T-cell (primary cell): ENCODE measurements at regions not wholly inside any gene's neighbourhood (a gene's known extent, or its start where the extent isn't known, plus 50 kb on each side); places are given as distances from the start of the nearest gene placed in this dataset.
A peak's percentile ranks its signal among the peaks of the same experiment; 100 is the strongest.
"Not testable (repeated sequence)": the region's sequence is repeated elsewhere in the genome, so short reads cannot be mapped to it uniquely, and the experiment has no call there.

Experiments used
- ATAC-seq, 4 experiments: fragments of 200-7000 bp in 3 of 4; fragments of 150-1000 bp in 1 of 4; cut with Tn5 transposase; replicated peaks in 1 of 4; 1 replicate in 3 of 4; 2 replicates in 1 of 4; pipeline ENCODE4 v1.10.0; 2021; ENCODE audit warnings: moderate library complexity in 3 of 4, mild to moderate bottlenecking in 2 of 4, moderate number of reproducible peaks in 1 of 4
- CTCF ChIA-PET, 2 donors: fragments of 300-600 bp; sonication (Branson Sonifier 250); formaldehyde crosslinking; loops; one replicate each; lab custom pipeline; 2022; ENCODE audit warnings: antibody characterized with exemption in 2 of 2; lab: Charles Lee
- POLR2A ChIA-PET, 2 donors: fragments of 300-600 bp; sonication (Branson Sonifier 250); formaldehyde crosslinking; loops; one replicate each; lab custom pipeline; 2022; ENCODE audit warnings: antibody characterized with exemption in 2 of 2; lab: Charles Lee
- DNase-seq, 35 experiments: peaks; one replicate each; pipeline versions ENCODE4 v3.0.0 to v3.0.0-alpha.2; 2013 to 2023
- H3K27ac ChIP-seq: one replicate; pipeline ENCODE4 v1.5.1; 2013; ENCODE audit warnings: low read length
- H3K27me3 ChIP-seq, 2 experiments: replicated peaks in 1 of 2; 1 replicate in 1 of 2; 2 replicates in 1 of 2; pipeline versions ENCODE4 v1.6.1 to v1.7.0; 2013; ENCODE audit warnings: low read length in 1 of 2, mixed read lengths in 1 of 2; ENCODE audit not compliant: control insufficient read depth in 2 of 2, insufficient read depth in 2 of 2; ENCODE audit errors: extremely low read depth in 1 of 2
- H3K36me3 ChIP-seq, 2 donors: 1 replicate in 1 of 2; 2 replicates in 1 of 2; pipeline versions ENCODE4 v1.6.1 to v1.7.0; 2013; ENCODE audit warnings: low read length in 1 of 2; ENCODE audit not compliant: control insufficient read depth in 2 of 2, insufficient read depth in 1 of 2; ENCODE audit errors: extremely low read depth in 1 of 2
- H3K4me1 ChIP-seq, 2 experiments: 1 replicate in 1 of 2; 2 replicates in 1 of 2; pipeline versions ENCODE4 v1.6.1 to v1.7.0; 2013; ENCODE audit warnings: low read length in 2 of 2, mixed read lengths in 1 of 2; ENCODE audit not compliant: insufficient read depth in 2 of 2, control insufficient read depth in 1 of 2; ENCODE audit errors: extremely low read depth in 1 of 2
- H3K4me3 ChIP-seq, 2 donors: 1 replicate in 1 of 2; 2 replicates in 1 of 2; pipeline versions ENCODE4 v1.5.1 to v1.7.0; 2013; ENCODE audit warnings: mild to moderate bottlenecking in 2 of 2, low read length in 1 of 2, moderate library complexity in 1 of 2; ENCODE audit not compliant: control insufficient read depth in 1 of 2; ENCODE audit errors: extremely low read depth in 1 of 2
- H3K9me3 ChIP-seq: 2 replicates; pipeline ENCODE4 v1.7.0; 2013
- H3K27ac Mint-ChIP-seq, 2 donors: one replicate each; pipeline ENCODE4 v1.8.0; 2020 to 2021; ENCODE audit warnings: mild to moderate bottlenecking in 2 of 2, mixed read lengths in 2 of 2
- H3K27me3 Mint-ChIP-seq, 2 donors: one replicate each; pipeline ENCODE4 v1.8.0; 2021 to 2022; ENCODE audit warnings: mixed read lengths in 2 of 2
- H3K36me3 Mint-ChIP-seq: one replicate; pipeline ENCODE4 v1.8.0; 2021; ENCODE audit warnings: mixed read lengths
- H3K4me1 Mint-ChIP-seq, 3 donors: one replicate each; pipeline ENCODE4 v1.8.0; 2020 to 2022; ENCODE audit warnings: mixed read lengths in 3 of 3, mild to moderate bottlenecking in 1 of 3
- H3K4me3 Mint-ChIP-seq, 3 donors: one replicate each; pipeline ENCODE4 v1.8.0; 2020 to 2022; ENCODE audit warnings: mild to moderate bottlenecking in 3 of 3, mixed read lengths in 3 of 3, moderate library complexity in 3 of 3
- H3K9me3 Mint-ChIP-seq, 3 donors: one replicate each; pipeline ENCODE4 v1.8.0; 2020 to 2022; ENCODE audit warnings: mixed read lengths in 3 of 3
- WGBS: methylation state at CpG from one replicate; pipeline ENCODE4 v1.1.5; 2013; ENCODE audit warnings: missing lambda C conversion rate; ENCODE audit not compliant: insufficient coverage; 5-methylcytosine and 5-hydroxymethylcytosine counted together

- Mint-ChIP-seq H3K36me3 (no peaks in the 10 kb centered on the region), H3K9me3 (no peaks in the 10 kb centered on the region), H3K27me3 (peaks cover 0 to 2% of the 10 kb centered on the region in 2 donors), H3K4me3 (no peak overlapping the region), H3K4me1 (peaks cover 25 to 33% (median 32%) of the 10 kb centered on the region in 3 donors), H3K27ac (no peak overlapping the region)
- Histone ChIP-seq H3K4me3 (no peak overlapping the region), H3K9me3 (no peaks in the 10 kb centered on the region), H3K27ac (no peak overlapping the region), H3K36me3 (no peaks in the 10 kb centered on the region), H3K4me1 (peaks cover 9 to 18% of the 10 kb centered on the region in 2 experiments), H3K27me3 (peaks cover 0 to 3% of the 10 kb centered on the region in 2 experiments)
- ChIA-PET CTCF (no interaction called here), POLR2A (no interaction called here)
- ATAC-seq: no peak
- WGBS: 80% methylated on average over 2 of the region's 6 CpGs
- no peak for DNase-seq
Measured at GRCh38 chr4:38532908-38533499, 131.0 kb upstream of the KLF3 start.

- Mint-ChIP-seq H3K4me3 (no peak overlapping the region), H3K36me3 (no peaks in the 10 kb centered on the region), H3K27ac (no peak overlapping the region), H3K4me1 (peaks cover 18 to 22% (median 21%) of the 10 kb centered on the region in 3 donors), H3K27me3 (peaks cover 0 to 2% of the 10 kb centered on the region in 2 donors), H3K9me3 (no peaks in the 10 kb centered on the region)
- DNase-seq: no peak
- H3K27me3 ChIP-seq: peaks cover 0 to 3% of the 10 kb centered on the region in 2 experiments
- no peaks in the 10 kb centered on the region for H3K9me3 ChIP-seq
- ChIA-PET CTCF (interaction anchor here in 1 of 2 donors (1.6 kb wide), 1 partner anchor 141 kb away, joined by 5 read pairs; no protein-coding TSS in a partner anchor), POLR2A (no interaction called here)
- WGBS: 67% methylated on average over 2 of the region's 3 CpGs
- no peak overlapping the region for H3K27ac ChIP-seq
- ATAC-seq: no peak
- H3K4me1 ChIP-seq: peaks cover 5 to 8% of the 10 kb centered on the region in 2 experiments
- no peak overlapping the region for H3K4me3 ChIP-seq
- H3K36me3 ChIP-seq: no peaks in the 10 kb centered on the region
Measured at GRCh38 chr4:38534344-38535045, 129.5 kb upstream of the KLF3 start.

- not testable (repeated sequence) for H3K4me1 ChIP-seq, H3K9me3 ChIP-seq, H3K27ac Mint-ChIP-seq, H3K27me3 Mint-ChIP-seq, H3K36me3 ChIP-seq, H3K4me3 Mint-ChIP-seq, H3K4me3 ChIP-seq, H3K9me3 Mint-ChIP-seq, DNase-seq, H3K27ac ChIP-seq, H3K36me3 Mint-ChIP-seq, ATAC-seq, H3K27me3 ChIP-seq
- CTCF ChIA-PET: interaction anchor here (0.7 to 1.6 kb wide), 2 partner anchors 140 to 247 kb away, joined by 3 to 5 read pairs; no protein-coding TSS in a partner anchor
- no CpG with 5 or more reads among the region's 1 CpG for WGBS
- POLR2A ChIA-PET: interaction anchor here in 1 of 2 donors (0.5 kb wide), 1 partner anchor 119 kb away, joined by 3 read pairs; no protein-coding TSS in a partner anchor
- peaks cover 12 to 18% (median 15%) of the 10 kb centered on the region in 3 donors for H3K4me1 Mint-ChIP-seq
Measured at GRCh38 chr4:38535071-38535470, 128.9 kb upstream of the KLF3 start.

GRCh38 chr4:38535717-38536116, 128.3 kb upstream of the KLF3 start:
- ChIA-PET POLR2A (interaction anchor here in 1 of 2 donors (0.5 to 0.6 kb wide), 3 partner anchors 11 to 206 kb away, joined by 3 read pairs; no protein-coding TSS in a partner anchor), CTCF (interaction anchor here (0.7 to 1.6 kb wide), 2 partner anchors 140 to 246 kb away, joined by 3 to 5 read pairs; no protein-coding TSS in a partner anchor)
- Histone ChIP-seq H3K9me3 (no peaks in the 10 kb centered on the region), H3K4me3 (no peak overlapping the region), H3K27me3 (peaks cover 0 to 3% of the 10 kb centered on the region in 2 experiments), H3K4me1 (peaks cover 0 to 3% of the 10 kb centered on the region in 2 experiments), H3K36me3 (no peaks in the 10 kb centered on the region), H3K27ac (no peak overlapping the region)
- H3K4me3 Mint-ChIP-seq: no peak overlapping the region
- peaks cover 9 to 15% (median 14%) of the 10 kb centered on the region in 3 donors for H3K4me1 Mint-ChIP-seq
- H3K27me3 Mint-ChIP-seq: peaks cover 0 to 2% of the 10 kb centered on the region in 2 donors
- WGBS: 100% methylated on average over 3 of the region's 5 CpGs
- DNase-seq (no peak), ATAC-seq (no peak)
- H3K27ac Mint-ChIP-seq: peak overlapping the region in 1 of 2 donors; percentile 11
- H3K9me3 Mint-ChIP-seq: no peaks in the 10 kb centered on the region
- no peaks in the 10 kb centered on the region for H3K36me3 Mint-ChIP-seq

GRCh38 chr4:38536716-38537115, 127.3 kb upstream of the KLF3 start:
- H3K9me3 ChIP-seq: no peaks in the 10 kb centered on the region
- ATAC-seq (no peak), DNase-seq (no peak)
- Mint-ChIP-seq H3K9me3 (no peaks in the 10 kb centered on the region), H3K27ac (no peak overlapping the region), H3K4me3 (no peak overlapping the region), H3K27me3 (peaks cover 0 to 2% of the 10 kb centered on the region in 2 donors), H3K4me1 (peaks cover 0 to 6% (median 5%) of the 10 kb centered on the region in 3 donors), H3K36me3 (no peaks in the 10 kb centered on the region)
- H3K4me3 ChIP-seq: no peak overlapping the region
- H3K27ac ChIP-seq: no peak overlapping the region
- H3K4me1 ChIP-seq: no peaks in the 10 kb centered on the region
- H3K27me3 ChIP-seq: peaks cover 0 to 3% of the 10 kb centered on the region in 2 experiments
- ChIA-PET POLR2A (no interaction called here), CTCF (interaction anchor here in 1 of 2 donors (0.6 kb wide), 1 partner anchor 474 kb away, joined by 5 read pairs; no protein-coding TSS in a partner anchor)
- WGBS: no CpG with 5 or more reads among the region's 2 CpGs
- H3K36me3 ChIP-seq: no peaks in the 10 kb centered on the region

GRCh38 chr4:38537666-38538065, 126.3 kb upstream of the KLF3 start:
- Histone ChIP-seq H3K4me3 (no peak overlapping the region), H3K27ac (no peak overlapping the region), H3K27me3 (peaks cover 0 to 3% of the 10 kb centered on the region in 2 experiments), H3K9me3 (no peaks in the 10 kb centered on the region), H3K4me1 (no peaks in the 10 kb centered on the region), H3K36me3 (no peaks in the 10 kb centered on the region)
- POLR2A ChIA-PET: interaction anchor here in 1 of 2 donors (0.5 to 0.6 kb wide), 2 partner anchors 14 to 116 kb away, joined by 3 read pairs; no protein-coding TSS in a partner anchor
- Mint-ChIP-seq H3K27me3 (peaks cover 0 to 2% of the 10 kb centered on the region in 2 donors), H3K4me3 (no peak overlapping the region), H3K27ac (no peak overlapping the region), H3K9me3 (no peaks in the 10 kb centered on the region), H3K4me1 (peaks cover 0 to 3% (median 2%) of the 10 kb centered on the region in 3 donors), H3K36me3 (no peaks in the 10 kb centered on the region)
- CTCF ChIA-PET: interaction anchor here in 1 of 2 donors (0.6 kb wide), 1 partner anchor 236 kb away, joined by 4 read pairs; no protein-coding TSS in a partner anchor
- DNase-seq (no peak), ATAC-seq (no peak)
- WGBS: no CpG with 5 or more reads among the region's 1 CpG
